Fibroblast of skin of left quadriceps (primary cell): ENCODE measurements at regions not wholly inside any gene's neighbourhood (a gene's known extent, or its start where the extent isn't known, plus 50 kb on each side); places are given as distances from the start of the nearest gene placed in this dataset.

Experiments used
- DNase-seq, 2 experiments: peaks; one replicate each; pipeline ENCODE4 v3.0.0-alpha.2; 2013; ENCODE audit warnings: low read depth in 2 of 2

GRCh38 chr12:53803194-53803593, 51.4 kb upstream of the CISTR start:
- no peak for DNase-seq

- DNase-seq, result no peak
Measured at GRCh38 chr12:53803703-53804102, 51.9 kb upstream of the CISTR start.

- DNase-seq, result no peak
Measured at GRCh38 chr12:53804429-53804828, 52.6 kb upstream of the CISTR start.

- DNase-seq, result no peak
Measured at GRCh38 chr12:53805067-53805466, 53.3 kb upstream of the CISTR start.

GRCh38 chr12:53805791-53806190, 54.0 kb upstream of the CISTR start:
- no peak for DNase-seq

- no peak for DNase-seq
Measured at GRCh38 chr12:53806721-53807120, 54.9 kb upstream of the CISTR start.

GRCh38 chr12:53807322-53807860, 55.6 kb upstream of the CISTR start:
- DNase-seq, result no peak

- no peak for DNase-seq
Measured at GRCh38 chr12:53808023-53808705, 56.4 kb upstream of the CISTR start.

GRCh38 chr12:53809005-53809404, 57.2 kb upstream of the CISTR start:
- no peak for DNase-seq

GRCh38 chr12:53810950-53811349, 59.2 kb upstream of the CISTR start:
- no peak for DNase-seq

GRCh38 chr12:53811606-53812005, 59.8 kb upstream of the CISTR start:
- DNase-seq, result no peak

GRCh38 chr12:53816360-53817020, 64.7 kb upstream of the CISTR start:
- no peak for DNase-seq

- DNase-seq, result no peak
Measured at GRCh38 chr12:53817021-53817389, 65.2 kb upstream of the CISTR start.

- DNase-seq, result no peak
Measured at GRCh38 chr12:53820514-53821306, 68.9 kb upstream of the CISTR start.

- DNase-seq, result no peak
Measured at GRCh38 chr12:53824001-53824712, 72.4 kb upstream of the CISTR start.

GRCh38 chr12:53825246-53826081, 73.7 kb upstream of the CISTR start:
- DNase-seq, result no peak

GRCh38 chr12:53827306-53827705, 75.5 kb upstream of the CISTR start:
- DNase-seq, result no peak

- DNase-seq, result no peak
Measured at GRCh38 chr12:53828598-53828997, 76.8 kb upstream of the CISTR start.

GRCh38 chr12:53829130-53829819, 77.5 kb upstream of the CISTR start:
- DNase-seq, result no peak

- DNase-seq, result no peak
Measured at GRCh38 chr12:53830631-53831030, 78.9 kb upstream of the CISTR start.
